HG02973 (cell line): ENCODE measurements at regions not wholly inside any gene's neighbourhood (a gene's known extent, or its start where the extent isn't known, plus 50 kb on each side); places are given as distances from the start of the nearest gene placed in this dataset.

Source experiments
- ATAC-seq: cut with Tn5 transposase; IDR thresholded peaks from one replicate; pipeline ENCODE4 v1.9.1; 2021; ENCODE audit warnings: moderate library complexity; ENCODE audit not compliant: unreplicated experiment

GRCh38 chr6:105626295-105627158 lies 223.6 kb upstream of the PREP start:
- no peak for ATAC-seq

- ATAC-seq, result no peak
These were observed 221.1 kb upstream of the PREP start for GRCh38 chr6:105624021-105624420.

- no peak for ATAC-seq
These were observed 219.3 kb upstream of the PREP start for GRCh38 chr6:105622226-105622625.

GRCh38 chr6:105621564-105622175 lies 218.8 kb upstream of the PREP start:
- ATAC-seq, result no peak

GRCh38 chr6:105620878-105621277 lies 218.0 kb upstream of the PREP start:
- no peak for ATAC-seq

- ATAC-seq, result no peak
These were observed 217.3 kb upstream of the PREP start for GRCh38 chr6:105619971-105620741.

- no peak for ATAC-seq
These were observed 215.4 kb upstream of the PREP start for GRCh38 chr6:105618247-105618646.

- ATAC-seq, result no peak
These were observed 213.6 kb upstream of the PREP start for GRCh38 chr6:105616521-105616920.

- no peak for ATAC-seq
These were observed 208.7 kb upstream of the PREP start for GRCh38 chr6:105611606-105612005.

- no peak for ATAC-seq
These were observed 206.6 kb upstream of the PREP start for GRCh38 chr6:105609375-105609991.

GRCh38 chr6:105608711-105609374 lies 206.0 kb upstream of the PREP start:
- no peak for ATAC-seq

- no peak for ATAC-seq
These were observed 205.0 kb upstream of the PREP start for GRCh38 chr6:105607636-105608621.

- no peak for ATAC-seq
These were observed 204.1 kb upstream of the PREP start for GRCh38 chr6:105606831-105607463.

GRCh38 chr6:105604587-105604884 lies 201.7 kb upstream of the PREP start:
- ATAC-seq, result no peak

GRCh38 chr6:105603788-105604586 lies 201.1 kb upstream of the PREP start:
- no peak for ATAC-seq

GRCh38 chr6:105601541-105602236 lies 198.8 kb upstream of the PREP start:
- ATAC-seq, result peak; percentile 89

GRCh38 chr6:105600336-105601260 lies 197.7 kb upstream of the PREP start:
- no peak for ATAC-seq
